Liver (tissue), 8 donors: ENCODE measurements at regions not wholly inside any gene's neighbourhood (a gene's known extent, or its start where the extent isn't known, plus 50 kb on each side); places are given as distances from the start of the nearest gene placed in this dataset.

Experiments used
- DNase-seq: peaks from one replicate; pipeline ENCODE4 v3.0.0-alpha.2; 2017; ENCODE audit warnings: low spot score
- H3K27ac ChIP-seq, 2 donors: one replicate each; pipeline ENCODE4 v1.7.0; 2013; ENCODE audit warnings: inconsistent platforms in 2 of 2, low read length in 2 of 2, control low read depth in 1 of 2, low read depth in 1 of 2, mild to moderate bottlenecking in 1 of 2
- H3K27me3 ChIP-seq, 4 donors: one replicate each; pipeline versions ENCODE4 v1.6.1 to v1.7.0; 2013; ENCODE audit warnings: low read length in 3 of 4, inconsistent platforms in 1 of 4, mild to moderate bottlenecking in 1 of 4, moderate library complexity in 1 of 4; ENCODE audit not compliant: control insufficient read depth in 4 of 4, insufficient read depth in 4 of 4
- H3K36me3 ChIP-seq, 4 donors: one replicate each; pipeline versions ENCODE4 v1.6.1 to v1.7.0; 2013; ENCODE audit warnings: low read length in 3 of 4, mild to moderate bottlenecking in 3 of 4, low read depth in 1 of 4, moderate library complexity in 1 of 4; ENCODE audit not compliant: control insufficient read depth in 4 of 4, insufficient read depth in 3 of 4
- H3K4me1 ChIP-seq, 4 donors: one replicate each; pipeline versions ENCODE4 v1.6.1 to v1.7.0; 2013; ENCODE audit warnings: low read length in 3 of 4, mild to moderate bottlenecking in 3 of 4, moderate library complexity in 1 of 4; ENCODE audit not compliant: control insufficient read depth in 4 of 4, insufficient read depth in 4 of 4
- H3K4me3 ChIP-seq, 3 donors: one replicate each; pipeline versions ENCODE4 v1.6.1 to v1.7.0; 2013; ENCODE audit warnings: low read length in 3 of 3, control low read depth in 1 of 3, low read depth in 1 of 3, mild to moderate bottlenecking in 1 of 3
- H3K9ac ChIP-seq, 2 donors: one replicate each; pipeline ENCODE4 v1.7.0; 2013; ENCODE audit warnings: low read length in 2 of 2, mild to moderate bottlenecking in 2 of 2, moderate library complexity in 2 of 2, control low read depth in 1 of 2, low read depth in 1 of 2
- H3K9me3 ChIP-seq, 4 donors: one replicate each; pipeline versions ENCODE4 v1.6.1 to v1.7.0; 2013; ENCODE audit warnings: low read length in 3 of 4; ENCODE audit not compliant: control insufficient read depth in 4 of 4
- CTCF ChIP-seq: fragments of 150-350 bp; IDR thresholded peaks from 2 replicates; pipeline ENCODE4 v1.5.1; 2017; ENCODE audit warnings: improper control_type of control experiment, low read depth, low read length; ENCODE audit not compliant: missing input control
- FOXA1 ChIP-seq: IDR thresholded peaks from 2 replicates; pipeline ENCODE4 v1.6.1; 2016; ENCODE audit warnings: antibody characterized with exemption
- FOXA2 ChIP-seq: IDR thresholded peaks from 2 replicates; pipeline ENCODE4 v1.6.1; 2016; ENCODE audit warnings: antibody characterized with exemption
- HNF4A ChIP-seq, 2 donors: conservative IDR thresholded peaks; 2 replicates each; pipeline ENCODE4 v1.6.1; 2016; ENCODE audit warnings: antibody characterized with exemption in 2 of 2, mild to moderate bottlenecking in 2 of 2
- HNF4G ChIP-seq: IDR thresholded peaks from 2 replicates; pipeline ENCODE4 v1.6.1; 2016; ENCODE audit warnings: antibody characterized with exemption
- JUND ChIP-seq, 2 donors: IDR thresholded peaks; 2 replicates each; pipeline ENCODE4 v1.6.1; 2016; ENCODE audit warnings: antibody characterized with exemption in 2 of 2
- RXRA ChIP-seq, 2 donors: IDR thresholded peaks; 2 replicates each; pipeline ENCODE4 v1.6.1; 2017 to 2018; ENCODE audit warnings: antibody characterized with exemption in 2 of 2, mild to moderate bottlenecking in 1 of 2
- YY1 ChIP-seq: IDR thresholded peaks from 2 replicates; pipeline ENCODE4 v1.6.1; 2016; ENCODE audit warnings: antibody characterized with exemption, mild to moderate bottlenecking
- whole genome bisulfite sequencing: extraction: QIAGEN DNeasy Blood & Tissue Kit; methylation state at CpG from one replicate; pipeline ENCODE4 v1.1.7; 2013; 5-methylcytosine and 5-hydroxymethylcytosine counted together
- TF ChIP-seq, protein P1 (sequence below): IDR thresholded peaks from 2 replicates; pipeline ENCODE4 v1.6.1; 2016; ENCODE audit warnings: antibody characterized with exemption, mild to moderate bottlenecking
- TF ChIP-seq, protein P2 (sequence below): IDR thresholded peaks from 2 replicates; pipeline ENCODE4 v1.6.1; 2016; ENCODE audit warnings: antibody characterized with exemption
- donor health status: healthy.
- donor health status: healthy.
- donor health status: healthy.
- donor health status: healthy.
- donor health status: healthy.

DNA sequence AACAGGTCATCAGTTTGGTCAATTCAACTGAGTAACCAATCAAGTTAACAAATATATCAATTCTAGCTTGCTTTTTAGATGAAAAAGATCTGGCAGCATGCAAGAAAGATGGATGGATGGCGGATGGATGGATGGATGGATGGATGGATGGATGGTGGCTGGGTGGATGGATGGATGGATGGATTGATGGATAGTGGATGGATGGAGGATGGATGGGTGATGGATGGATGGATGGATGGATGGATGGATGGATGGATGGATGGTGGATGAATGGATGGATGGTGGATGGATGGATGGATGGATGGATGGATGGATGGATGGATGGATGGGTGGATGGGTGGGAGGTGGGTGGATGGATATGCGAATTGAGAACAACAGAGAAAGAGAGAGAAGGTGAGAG is 303.7 kb upstream of the IGF1R start:
- Histone ChIP-seq H3K27ac (no peak overlapping the region), H3K4me3 (no peak overlapping the region), H3K9me3 (no peaks in the 10 kb centered on the region), H3K36me3 (no peaks in the 10 kb centered on the region), H3K4me1 (no peaks in the 10 kb centered on the region), H3K9ac (no peak overlapping the region), H3K27me3 (no peaks in the 10 kb centered on the region)
- no peak for DNase-seq
- TF ChIP-seq FOXA1 (no peak), FOXA2 (no peak), CTCF (no peak), YY1 (no peak), HNF4G (no peak)
- TF ChIP-seq, protein P1, sequence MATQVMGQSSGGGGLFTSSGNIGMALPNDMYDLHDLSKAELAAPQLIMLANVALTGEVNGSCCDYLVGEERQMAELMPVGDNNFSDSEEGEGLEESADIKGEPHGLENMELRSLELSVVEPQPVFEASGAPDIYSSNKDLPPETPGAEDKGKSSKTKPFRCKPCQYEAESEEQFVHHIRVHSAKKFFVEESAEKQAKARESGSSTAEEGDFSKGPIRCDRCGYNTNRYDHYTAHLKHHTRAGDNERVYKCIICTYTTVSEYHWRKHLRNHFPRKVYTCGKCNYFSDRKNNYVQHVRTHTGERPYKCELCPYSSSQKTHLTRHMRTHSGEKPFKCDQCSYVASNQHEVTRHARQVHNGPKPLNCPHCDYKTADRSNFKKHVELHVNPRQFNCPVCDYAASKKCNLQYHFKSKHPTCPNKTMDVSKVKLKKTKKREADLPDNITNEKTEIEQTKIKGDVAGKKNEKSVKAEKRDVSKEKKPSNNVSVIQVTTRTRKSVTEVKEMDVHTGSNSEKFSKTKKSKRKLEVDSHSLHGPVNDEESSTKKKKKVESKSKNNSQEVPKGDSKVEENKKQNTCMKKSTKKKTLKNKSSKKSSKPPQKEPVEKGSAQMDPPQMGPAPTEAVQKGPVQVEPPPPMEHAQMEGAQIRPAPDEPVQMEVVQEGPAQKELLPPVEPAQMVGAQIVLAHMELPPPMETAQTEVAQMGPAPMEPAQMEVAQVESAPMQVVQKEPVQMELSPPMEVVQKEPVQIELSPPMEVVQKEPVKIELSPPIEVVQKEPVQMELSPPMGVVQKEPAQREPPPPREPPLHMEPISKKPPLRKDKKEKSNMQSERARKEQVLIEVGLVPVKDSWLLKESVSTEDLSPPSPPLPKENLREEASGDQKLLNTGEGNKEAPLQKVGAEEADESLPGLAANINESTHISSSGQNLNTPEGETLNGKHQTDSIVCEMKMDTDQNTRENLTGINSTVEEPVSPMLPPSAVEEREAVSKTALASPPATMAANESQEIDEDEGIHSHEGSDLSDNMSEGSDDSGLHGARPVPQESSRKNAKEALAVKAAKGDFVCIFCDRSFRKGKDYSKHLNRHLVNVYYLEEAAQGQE, result no peak
- TF ChIP-seq, protein P2, sequence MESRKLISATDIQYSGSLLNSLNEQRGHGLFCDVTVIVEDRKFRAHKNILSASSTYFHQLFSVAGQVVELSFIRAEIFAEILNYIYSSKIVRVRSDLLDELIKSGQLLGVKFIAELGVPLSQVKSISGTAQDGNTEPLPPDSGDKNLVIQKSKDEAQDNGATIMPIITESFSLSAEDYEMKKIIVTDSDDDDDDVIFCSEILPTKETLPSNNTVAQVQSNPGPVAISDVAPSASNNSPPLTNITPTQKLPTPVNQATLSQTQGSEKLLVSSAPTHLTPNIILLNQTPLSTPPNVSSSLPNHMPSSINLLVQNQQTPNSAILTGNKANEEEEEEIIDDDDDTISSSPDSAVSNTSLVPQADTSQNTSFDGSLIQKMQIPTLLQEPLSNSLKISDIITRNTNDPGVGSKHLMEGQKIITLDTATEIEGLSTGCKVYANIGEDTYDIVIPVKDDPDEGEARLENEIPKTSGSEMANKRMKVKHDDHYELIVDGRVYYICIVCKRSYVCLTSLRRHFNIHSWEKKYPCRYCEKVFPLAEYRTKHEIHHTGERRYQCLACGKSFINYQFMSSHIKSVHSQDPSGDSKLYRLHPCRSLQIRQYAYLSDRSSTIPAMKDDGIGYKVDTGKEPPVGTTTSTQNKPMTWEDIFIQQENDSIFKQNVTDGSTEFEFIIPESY, result no peak
- 69% methylated on average over 2 of the region's 2 CpGs for WGBS

DNA sequence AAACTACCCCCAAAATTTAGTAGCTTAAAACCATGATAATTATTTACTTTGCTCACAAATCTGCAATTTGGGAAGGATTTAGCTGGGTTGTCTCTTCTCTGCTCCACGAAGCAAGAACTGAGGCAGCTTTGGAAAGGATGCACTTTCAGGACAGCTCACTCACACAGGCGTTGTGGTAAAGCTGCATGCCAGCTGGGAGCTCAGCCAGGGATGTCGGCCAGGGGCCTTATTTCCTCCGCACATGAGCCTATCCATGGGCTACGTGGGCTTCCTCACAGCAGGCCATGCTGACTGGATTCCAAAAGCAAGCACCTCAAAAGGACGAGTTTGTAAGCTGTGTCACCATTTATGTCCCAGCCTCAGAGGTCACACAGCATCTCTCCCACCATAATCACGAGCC is 301.3 kb upstream of the IGF1R start:
- Histone ChIP-seq H3K27ac (no peak overlapping the region), H3K4me1 (no peaks in the 10 kb centered on the region), H3K36me3 (no peaks in the 10 kb centered on the region), H3K9me3 (no peaks in the 10 kb centered on the region), H3K4me3 (no peak overlapping the region), H3K9ac (no peak overlapping the region), H3K27me3 (no peaks in the 10 kb centered on the region)
- 70% methylated on average over 7 of the region's 7 CpGs for WGBS
- no peak for DNase-seq
- no peak for TF ChIP-seq HNF4A (conservative IDR thresholded peaks at IDR 0.05)
- TF ChIP-seq FOXA2, result no peak
- TF ChIP-seq, protein P2, result no peak
- TF ChIP-seq JUND (IDR thresholded peaks at IDR 0.05), result no peak
- TF ChIP-seq FOXA1, result no peak
- TF ChIP-seq RXRA (IDR thresholded peaks at IDR 0.05), result no peak
